Activated T-cell treated with anti-CD3 and anti-CD28 coated beads for 4 hours (primary cell): ENCODE measurements at regions not wholly inside any gene's neighbourhood (a gene's known extent, or its start where the extent isn't known, plus 50 kb on each side); places are given as distances from the start of the nearest gene placed in this dataset.

ENCODE experiments used
- DNase-seq: peaks from one replicate; pipeline ENCODE4 v3.0.0-alpha.2; 2020

- DNase-seq = no peak
These were observed 51.6 kb upstream of the NLRP1 start for GRCh38 chr17:5635949-5636348.

DNA sequence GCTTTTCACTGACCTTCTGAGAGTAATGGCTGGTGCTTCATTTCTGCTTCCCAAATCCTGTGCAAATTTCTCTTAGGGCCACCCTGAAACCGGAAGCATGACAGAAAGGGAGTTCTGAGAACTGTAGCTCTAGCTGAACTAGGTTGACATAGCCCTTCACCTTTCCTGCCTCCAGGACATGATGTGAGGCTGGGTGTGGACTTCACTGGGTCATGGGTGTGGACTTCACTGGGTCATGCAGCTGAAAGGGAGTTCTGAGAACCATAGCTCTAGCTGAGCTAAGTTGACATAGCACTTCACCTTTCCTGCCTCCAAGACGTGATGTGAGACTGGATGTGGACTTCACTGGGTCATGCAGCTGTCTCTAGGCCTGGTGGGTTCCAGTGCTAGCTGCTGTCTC lies 54.3 kb upstream of the NLRP1 start:
- DNase-seq = no peak

GRCh38 chr17:5640726-5641125 lies 56.4 kb upstream of the NLRP1 start:
- DNase-seq = no peak

DNA sequence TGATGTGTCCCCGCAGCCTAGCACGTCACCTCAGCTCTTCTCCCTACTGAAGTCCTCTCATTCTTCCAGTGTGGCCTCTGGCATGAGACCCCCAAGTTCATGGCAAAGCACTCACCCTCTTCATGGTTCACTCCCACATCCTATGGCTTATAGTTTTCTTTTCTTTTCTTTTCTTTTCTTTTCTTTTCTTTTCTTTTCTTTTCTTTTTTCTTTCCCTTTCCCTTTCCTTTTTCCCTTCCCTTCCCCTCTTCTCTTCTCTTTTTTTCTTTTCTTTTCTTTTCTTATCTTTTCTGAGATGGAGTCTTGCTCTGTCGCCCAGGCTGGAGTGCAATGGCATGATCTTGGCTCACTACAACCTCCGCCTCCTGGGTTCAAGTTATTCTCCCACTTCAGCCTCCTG lies 58.4 kb upstream of the NLRP1 start:
- DNase-seq = no peak

DNA sequence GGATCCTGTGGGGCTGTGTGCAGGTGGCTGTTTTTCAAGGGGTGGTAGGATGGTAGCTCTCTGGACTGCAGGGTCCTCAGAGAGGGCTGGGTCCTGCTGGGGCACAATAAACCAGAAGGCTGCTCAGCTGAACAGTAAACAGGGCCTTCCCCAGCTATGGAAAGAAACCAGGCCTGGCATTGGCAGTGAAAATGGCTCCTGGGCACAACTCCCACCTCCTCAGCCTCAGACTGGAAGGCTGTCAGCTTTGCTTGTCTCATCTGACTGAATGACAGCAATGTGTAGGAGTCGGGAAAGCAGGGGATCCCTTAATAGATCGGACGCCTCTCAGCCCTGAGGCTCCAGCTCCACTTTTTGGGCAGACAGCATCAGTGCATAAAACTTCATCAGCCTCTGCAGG lies 59.8 kb upstream of the NLRP1 start:
- no peak for DNase-seq

DNA sequence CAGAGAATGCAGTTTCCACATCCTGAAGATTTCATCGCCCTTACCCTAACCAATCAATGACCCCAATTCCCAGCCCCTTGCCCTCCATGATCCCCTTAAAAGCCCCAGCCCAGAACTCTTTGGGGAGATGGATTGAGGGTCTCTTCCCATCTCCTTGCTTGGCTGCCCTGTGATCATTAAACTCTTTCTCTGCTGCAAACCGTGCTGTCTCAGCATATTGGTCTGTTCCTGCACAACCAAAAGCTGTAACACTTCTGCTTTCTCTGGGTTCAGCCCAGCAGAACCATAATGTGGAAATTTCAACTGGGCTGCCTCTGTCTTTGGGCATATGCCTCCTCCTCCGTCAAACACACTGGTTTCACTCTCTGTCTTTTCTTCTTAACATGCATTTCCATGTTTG lies 67.0 kb upstream of the NLRP1 start:
- DNase-seq = no peak

GRCh38 chr17:5661491-5662125 lies 77.3 kb upstream of the NLRP1 start:
- no peak for DNase-seq

- no peak for DNase-seq
These were observed 78.2 kb upstream of the NLRP1 start for GRCh38 chr17:5662409-5663085.

DNA sequence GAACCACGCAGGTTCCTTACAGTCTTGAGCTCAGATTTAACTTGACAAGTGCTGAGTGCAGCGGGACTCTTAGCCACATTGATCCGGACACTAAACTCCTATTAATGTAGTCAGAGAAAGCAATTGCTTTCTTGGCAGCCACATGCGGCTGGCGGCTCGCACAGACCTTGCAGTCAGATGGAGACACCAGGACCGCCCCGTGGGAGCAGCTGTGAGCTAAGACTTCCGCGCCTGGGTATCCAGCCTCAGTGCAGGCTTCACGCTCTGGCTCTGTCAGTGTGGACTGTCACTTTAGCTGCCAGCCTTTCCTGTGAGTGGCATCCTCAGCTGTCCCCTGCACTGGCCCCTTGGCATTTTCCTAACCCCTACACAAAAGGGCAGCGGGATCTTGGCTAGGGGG lies 80.9 kb upstream of the NLRP1 start:
- DNase-seq = no peak

- no peak for DNase-seq
These were observed 83.6 kb upstream of the NLRP1 start for GRCh38 chr17:5667871-5668270.

DNA sequence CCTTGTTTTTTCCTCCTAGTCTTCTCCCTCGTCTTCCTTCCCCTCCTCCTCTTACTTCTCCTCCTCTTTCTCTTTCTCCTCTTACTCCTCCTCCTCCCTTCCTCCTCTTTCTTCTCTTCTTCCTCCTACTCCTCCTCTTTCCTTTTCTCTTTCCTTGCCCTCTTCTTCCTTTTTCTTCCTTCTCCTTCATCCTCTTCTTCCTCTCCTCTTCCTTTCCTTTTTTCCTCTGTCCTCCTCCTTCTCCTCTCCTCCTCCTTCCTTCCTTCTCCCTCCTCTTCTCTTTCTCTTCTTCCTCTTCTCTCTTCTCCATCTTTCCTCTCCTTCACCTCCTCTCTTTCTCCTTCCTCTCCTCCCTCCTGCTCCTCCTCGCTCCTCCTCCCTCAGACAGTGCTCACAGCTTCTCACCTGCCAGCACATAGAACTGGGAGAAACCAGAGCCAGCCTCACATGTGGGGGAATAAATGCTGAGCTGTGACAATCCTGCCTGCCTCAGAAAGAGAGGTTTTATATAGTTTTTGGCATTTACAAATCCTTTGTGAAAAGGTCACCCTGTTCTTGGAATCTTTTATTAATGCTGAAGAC lies 84.3 kb upstream of the NLRP1 start:
- no peak for DNase-seq

DNA sequence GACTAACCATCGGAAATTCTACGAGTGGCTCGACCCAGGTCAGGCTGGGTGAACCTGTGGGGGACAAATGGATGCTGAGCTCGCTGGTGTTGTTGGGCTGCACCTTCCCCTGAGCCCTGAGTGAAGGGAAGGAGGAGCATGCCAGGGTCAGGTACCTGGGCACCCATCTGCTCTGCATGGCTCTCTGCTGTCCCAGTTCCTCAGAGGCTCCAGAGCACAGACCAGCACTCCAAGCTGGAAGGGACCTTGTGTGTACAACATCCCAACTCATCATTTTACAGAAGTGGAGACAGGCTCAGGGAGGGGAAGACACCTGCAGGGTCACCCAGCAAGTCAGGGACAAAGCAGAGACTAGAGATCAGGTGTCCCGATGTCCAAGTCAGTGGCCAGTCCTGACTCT lies 84.9 kb upstream of the NLRP1 start:
- DNase-seq = no peak

- DNase-seq = no peak
These were observed 87.8 kb upstream of the NLRP1 start for GRCh38 chr17:5672141-5672540.

DNA sequence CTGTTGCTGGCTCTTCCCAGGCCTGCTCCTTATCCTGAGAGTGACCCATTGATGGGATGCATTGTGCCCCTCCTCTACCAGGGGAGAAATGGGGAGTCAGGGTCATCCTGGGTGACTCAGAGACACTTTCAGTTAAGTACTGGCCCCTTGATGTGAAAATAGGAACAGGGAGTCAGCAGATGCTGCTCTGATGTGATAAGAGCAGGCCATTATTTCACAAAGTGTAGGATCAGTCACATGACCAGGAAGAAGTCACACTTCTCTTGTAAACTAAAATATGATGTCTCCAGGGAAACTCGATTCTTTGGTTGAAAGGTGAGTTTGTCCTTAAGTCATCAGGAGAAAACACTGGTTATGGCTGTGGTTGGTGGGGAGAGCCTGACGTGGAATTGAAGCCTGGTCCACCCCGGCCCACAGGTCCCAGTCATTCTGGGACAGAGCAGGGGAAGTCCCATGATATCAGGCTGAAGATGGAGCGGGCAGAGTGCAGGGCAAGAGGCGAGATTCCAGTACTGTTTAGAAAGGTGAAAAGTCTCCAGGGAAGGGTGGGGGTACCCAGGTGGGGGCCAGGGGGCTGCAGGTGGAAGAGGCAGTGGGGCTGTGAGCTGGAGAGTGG lies 88.6 kb upstream of the NLRP1 start:
- no peak for DNase-seq

- DNase-seq = no peak
These were observed 91.5 kb upstream of the NLRP1 start for GRCh38 chr17:5675625-5676421.

GRCh38 chr17:5677620-5678019 lies 93.3 kb upstream of the NLRP1 start:
- DNase-seq = no peak

- no peak for DNase-seq
These were observed 93.9 kb upstream of the NLRP1 start for GRCh38 chr17:5678171-5678570.

GRCh38 chr17:5680766-5681165 lies 96.5 kb upstream of the NLRP1 start:
- no peak for DNase-seq

DNA sequence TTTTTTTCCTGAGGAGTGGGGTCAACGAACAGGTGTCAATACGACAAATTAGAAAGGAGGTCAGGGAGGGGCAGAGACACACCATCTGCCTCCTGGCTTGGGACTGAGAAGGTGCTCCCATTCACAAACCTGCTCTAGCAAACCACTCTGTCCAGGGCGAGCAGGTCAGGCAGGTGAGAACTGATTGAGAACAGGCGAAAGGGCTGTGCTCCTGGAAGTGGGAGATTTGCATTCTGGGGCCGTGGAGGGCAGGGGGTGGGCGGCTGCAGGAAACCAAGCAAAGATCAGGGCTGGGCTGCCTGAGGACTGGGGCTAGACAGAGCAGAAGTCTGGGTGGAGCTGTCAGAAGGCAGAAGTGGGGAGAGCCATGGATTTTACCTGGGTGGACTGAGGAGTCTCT lies 98.9 kb upstream of the NLRP1 start:
- no peak for DNase-seq

- DNase-seq = no peak
These were observed 101.8 kb upstream of the NLRP1 start for GRCh38 chr17:5686074-5686635.

DNA sequence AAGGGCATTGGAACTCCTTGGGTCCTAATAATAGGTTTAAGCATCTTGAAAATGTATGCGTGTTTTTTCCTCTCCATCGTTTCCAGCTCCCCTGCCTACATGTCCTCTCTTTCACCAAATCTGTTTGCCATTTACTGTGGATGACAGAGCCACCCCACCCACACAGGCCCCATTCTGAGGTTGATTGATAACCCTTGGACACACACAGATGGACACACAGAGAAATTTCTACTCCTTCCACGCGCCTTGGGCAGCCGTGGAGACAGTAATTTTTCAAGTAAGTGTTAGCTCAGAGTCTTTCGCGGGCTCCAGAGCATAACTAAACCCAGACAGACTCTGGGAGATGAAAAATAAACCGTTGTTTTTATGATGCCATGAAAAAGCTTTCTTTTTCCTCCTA lies 103.3 kb upstream of the NLRP1 start:
- no peak for DNase-seq

GRCh38 chr17:5693821-5694220 lies 109.5 kb upstream of the NLRP1 start:
- no peak for DNase-seq

- DNase-seq = no peak
These were observed 110.2 kb upstream of the NLRP1 start for GRCh38 chr17:5694551-5694950.
